ENCODE measurements at regions not wholly inside any gene's neighbourhood (a gene's known extent, or its start where the extent isn't known, plus 50 kb on each side); places are given as distances from the start of the nearest gene placed in this dataset.
"Not testable (repeated sequence)": the region's sequence is repeated elsewhere in the genome, so short reads cannot be mapped to it uniquely, and the experiment has no call there.

DNA sequence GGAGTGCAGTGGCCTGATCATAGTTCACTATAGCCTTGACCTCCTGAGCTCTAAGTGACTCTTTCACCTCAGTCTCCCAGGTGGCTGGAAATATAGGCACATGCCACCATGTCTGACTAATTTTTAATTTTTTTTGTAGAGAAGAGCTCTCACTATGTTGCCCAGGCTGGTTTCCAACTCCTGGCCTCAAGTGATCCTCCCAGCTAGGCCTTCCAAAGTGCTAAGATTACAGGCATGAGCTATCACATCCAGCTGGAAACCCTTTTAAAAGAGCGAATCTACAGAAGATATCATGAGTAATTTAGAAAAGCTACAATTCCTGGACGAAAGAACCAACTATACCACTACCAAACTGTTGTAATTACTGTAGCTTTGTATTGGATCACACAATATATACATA is 394.4 kb upstream of the AUTS2 start:
- Histone ChIP-seq H3K27me3 (ENCODE audit: insufficient read depth, low read length) (no peaks in the 10 kb centered on the region; the same call in 1 of the 2 replicates), H3K4me3 (ENCODE audit: low read length) (no peak overlapping the region), H3K4me1 (ENCODE audit: insufficient read depth, low read length) (no peaks in the 10 kb centered on the region; the same call in 1 of the 2 replicates), H3K9me3 (ENCODE audit: insufficient read depth, low read depth, low read length) (no peaks in the 10 kb centered on the region), H3K9ac (ENCODE audit: low read depth, low read length) (no peak overlapping the region), H3K36me3 (ENCODE audit: insufficient read depth, low read depth, low read length) (no peaks in the 10 kb centered on the region), H3K27ac (ENCODE audit: low read length) (no peak overlapping the region)

GRCh38 chr7:69204943-69205342 is 393.3 kb upstream of the AUTS2 start:
- no peaks in the 10 kb centered on the region for H3K36me3 ChIP-seq (ENCODE audit: insufficient read depth, low read depth, low read length)
- no peak overlapping the region for H3K4me3 ChIP-seq (ENCODE audit: low read length)
- H3K27ac ChIP-seq (ENCODE audit: low read length): no peak overlapping the region
- H3K4me1 ChIP-seq (ENCODE audit: insufficient read depth, low read length): no peaks in the 10 kb centered on the region; the same call in 1 of the 2 replicates
- H3K27me3 ChIP-seq (ENCODE audit: insufficient read depth, low read length): no peaks in the 10 kb centered on the region; the same call in 1 of the 2 replicates
- no peak overlapping the region for H3K9ac ChIP-seq (ENCODE audit: low read depth, low read length)
- no peaks in the 10 kb centered on the region for H3K9me3 ChIP-seq (ENCODE audit: insufficient read depth, low read depth, low read length)

DNA sequence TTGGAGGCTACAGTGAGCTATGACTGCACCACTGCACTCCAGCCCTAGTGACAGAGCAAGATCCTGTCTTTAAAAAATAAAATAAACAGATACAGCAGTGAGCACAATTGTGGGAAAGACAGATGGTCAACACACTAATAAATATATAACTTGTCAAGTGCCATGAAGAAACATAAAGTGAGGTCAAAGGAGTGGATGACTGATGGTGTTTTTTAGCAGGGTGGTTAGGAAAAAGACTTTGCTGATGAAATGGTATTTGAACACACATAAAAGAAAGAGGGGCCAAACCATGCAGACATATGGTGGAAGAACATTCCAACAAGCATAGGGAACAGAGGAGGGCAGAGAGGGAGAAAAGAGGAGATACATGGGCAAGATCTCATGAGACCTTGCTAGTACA is 392.7 kb upstream of the AUTS2 start:
- H3K4me3 ChIP-seq (ENCODE audit: low read length): no peak overlapping the region
- H3K36me3 ChIP-seq (ENCODE audit: insufficient read depth, low read depth, low read length): no peaks in the 10 kb centered on the region
- no peaks in the 10 kb centered on the region; the same call in 1 of the 2 replicates for H3K4me1 ChIP-seq (ENCODE audit: insufficient read depth, low read length)
- no peaks in the 10 kb centered on the region for H3K9me3 ChIP-seq (ENCODE audit: insufficient read depth, low read depth, low read length)
- no peak overlapping the region for H3K27ac ChIP-seq (ENCODE audit: low read length)
- no peak overlapping the region for H3K9ac ChIP-seq (ENCODE audit: low read depth, low read length)
- H3K27me3 ChIP-seq (ENCODE audit: insufficient read depth, low read length): no peaks in the 10 kb centered on the region; the same call in 1 of the 2 replicates

- H3K4me1 ChIP-seq (ENCODE audit: insufficient read depth, low read length): no peaks in the 10 kb centered on the region; the same call in 1 of the 2 replicates
- H3K4me3 ChIP-seq (ENCODE audit: low read length): no peak overlapping the region
- H3K9me3 ChIP-seq (ENCODE audit: insufficient read depth, low read depth, low read length): no peaks in the 10 kb centered on the region
- H3K9ac ChIP-seq (ENCODE audit: low read depth, low read length): no peak overlapping the region
- H3K36me3 ChIP-seq (ENCODE audit: insufficient read depth, low read depth, low read length): no peaks in the 10 kb centered on the region
- no peak overlapping the region for H3K27ac ChIP-seq (ENCODE audit: low read length)
- peaks cover 5% of the 10 kb centered on the region for H3K27me3 ChIP-seq (ENCODE audit: insufficient read depth, low read length)
These were observed 390.0 kb upstream of the AUTS2 start for GRCh38 chr7:69208276-69208675.

- Histone ChIP-seq H3K27me3 (ENCODE audit: insufficient read depth, low read length) (peaks cover 5% of the 10 kb centered on the region), H3K9ac (ENCODE audit: low read depth, low read length) (no peak overlapping the region), H3K4me3 (ENCODE audit: low read length) (no peak overlapping the region), H3K4me1 (ENCODE audit: insufficient read depth, low read length) (no peaks in the 10 kb centered on the region; the same call in 1 of the 2 replicates), H3K9me3 (ENCODE audit: insufficient read depth, low read depth, low read length) (no peaks in the 10 kb centered on the region), H3K27ac (ENCODE audit: low read length) (no peak overlapping the region), H3K36me3 (ENCODE audit: insufficient read depth, low read depth, low read length) (no peaks in the 10 kb centered on the region)
These were observed 389.4 kb upstream of the AUTS2 start for GRCh38 chr7:69208848-69209247.

DNA sequence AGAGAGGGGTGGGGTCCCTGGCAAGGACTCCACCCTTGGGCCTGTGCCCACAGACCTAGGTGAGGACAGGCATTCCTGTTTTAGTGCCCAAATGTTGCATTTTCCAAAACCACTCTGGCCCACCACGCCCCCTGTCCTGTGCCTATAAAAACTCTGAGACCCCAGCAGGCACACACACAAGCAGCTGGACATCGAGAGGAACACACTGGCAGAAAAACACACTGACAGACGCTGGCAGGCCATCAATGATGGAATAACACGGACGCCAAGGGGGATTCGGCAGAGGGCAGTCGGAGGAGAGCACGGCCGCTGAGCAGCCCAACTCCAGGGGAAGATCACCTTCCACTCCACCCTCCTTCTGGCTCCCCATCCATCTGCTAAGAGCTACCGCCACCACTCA is 386.9 kb upstream of the AUTS2 start:
- no peak overlapping the region for H3K4me3 ChIP-seq (ENCODE audit: low read length)
- H3K9ac ChIP-seq (ENCODE audit: low read depth, low read length): no peak overlapping the region
- no peaks in the 10 kb centered on the region for H3K9me3 ChIP-seq (ENCODE audit: insufficient read depth, low read depth, low read length)
- H3K4me1 ChIP-seq (ENCODE audit: insufficient read depth, low read length): no peaks in the 10 kb centered on the region; the same call in 1 of the 2 replicates
- peaks cover 5% of the 10 kb centered on the region; the same call in 1 of the 2 replicates for H3K27me3 ChIP-seq (ENCODE audit: insufficient read depth, low read length)
- H3K27ac ChIP-seq (ENCODE audit: low read length): no peak overlapping the region
- H3K36me3 ChIP-seq (ENCODE audit: insufficient read depth, low read depth, low read length): no peaks in the 10 kb centered on the region

DNA sequence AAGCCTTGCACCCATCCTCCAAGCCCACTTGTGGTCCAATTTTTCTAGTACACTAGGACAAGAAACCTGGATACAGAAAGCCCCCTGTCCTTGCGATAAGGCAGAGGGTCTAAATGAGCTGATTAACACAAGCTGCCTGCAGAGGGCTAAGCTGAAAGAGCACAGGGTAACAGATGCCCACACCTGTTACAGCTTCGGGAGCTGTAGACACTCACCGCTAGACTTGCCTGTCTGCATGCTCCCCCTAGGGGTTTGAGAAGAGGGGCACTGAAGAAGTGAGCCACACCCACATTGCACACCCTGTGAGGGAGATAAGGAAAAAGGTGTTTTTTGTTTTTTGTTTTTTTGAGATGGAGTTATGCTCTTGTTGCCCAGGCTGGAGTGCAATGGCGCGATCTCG is 386.5 kb upstream of the AUTS2 start:
- Histone ChIP-seq H3K36me3 (ENCODE audit: insufficient read depth, low read depth, low read length) (no peaks in the 10 kb centered on the region), H3K9me3 (ENCODE audit: insufficient read depth, low read depth, low read length) (no peaks in the 10 kb centered on the region), H3K4me3 (ENCODE audit: low read length) (no peak overlapping the region), H3K27me3 (ENCODE audit: insufficient read depth, low read length) (peaks cover 5% of the 10 kb centered on the region; the same call in 1 of the 2 replicates), H3K4me1 (ENCODE audit: insufficient read depth, low read length) (no peaks in the 10 kb centered on the region; the same call in 1 of the 2 replicates), H3K27ac (ENCODE audit: low read length) (no peak overlapping the region), H3K9ac (ENCODE audit: low read depth, low read length) (no peak overlapping the region)

DNA sequence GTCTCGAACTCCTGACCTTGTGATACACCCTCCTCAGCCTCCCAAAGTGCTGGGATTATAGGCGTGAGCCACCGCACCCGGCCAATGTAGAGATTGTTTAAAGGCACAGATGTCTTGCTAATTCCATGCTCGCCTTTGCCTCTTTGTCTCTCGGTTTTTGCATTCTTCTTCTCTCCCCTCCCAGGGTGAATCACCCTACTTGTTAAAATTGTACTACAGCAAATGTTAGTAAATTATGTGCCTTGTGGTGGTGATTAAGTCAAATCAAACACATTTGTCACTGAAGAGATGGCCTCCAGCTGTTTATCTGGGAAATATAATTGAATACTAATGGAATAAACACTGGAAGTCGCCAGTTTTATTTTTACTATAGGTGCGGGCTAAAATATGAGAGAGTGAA is 384.4 kb upstream of the AUTS2 start:
- Histone ChIP-seq H3K9ac (ENCODE audit: low read depth, low read length) (no peak overlapping the region), H3K27me3 (ENCODE audit: insufficient read depth, low read length) (peaks cover 10% of the 10 kb centered on the region), H3K27ac (ENCODE audit: low read length) (no peak overlapping the region), H3K36me3 (ENCODE audit: insufficient read depth, low read depth, low read length) (no peaks in the 10 kb centered on the region), H3K4me3 (ENCODE audit: low read length) (no peak overlapping the region), H3K9me3 (ENCODE audit: insufficient read depth, low read depth, low read length) (no peaks in the 10 kb centered on the region), H3K4me1 (ENCODE audit: insufficient read depth, low read length) (no peaks in the 10 kb centered on the region)

DNA sequence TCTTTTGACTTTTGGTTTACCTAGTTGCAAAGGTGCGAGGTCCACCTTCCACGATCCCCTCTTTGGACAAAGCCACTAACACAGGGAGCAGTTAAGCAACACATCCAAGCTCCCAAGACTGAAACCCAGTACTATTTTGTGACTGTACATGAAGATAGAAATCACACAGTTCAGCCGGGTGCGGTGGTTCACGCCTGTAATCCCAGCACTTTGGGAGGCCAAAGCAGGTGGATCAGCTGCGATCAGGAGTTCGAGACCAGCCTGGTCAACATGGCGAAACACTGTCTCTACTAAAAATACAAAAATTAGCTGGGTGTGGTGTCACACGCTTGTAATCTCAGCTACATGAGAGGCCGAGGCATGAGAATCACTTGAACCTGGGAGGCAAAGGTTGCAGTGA is 382.8 kb upstream of the AUTS2 start:
- H3K27ac ChIP-seq (ENCODE audit: low read length); H3K9ac ChIP-seq (ENCODE audit: low read depth, low read length); H3K4me3 ChIP-seq (ENCODE audit: low read length); H3K36me3 ChIP-seq (ENCODE audit: insufficient read depth, low read depth, low read length); H3K9me3 ChIP-seq (ENCODE audit: insufficient read depth, low read depth, low read length); H3K4me1 ChIP-seq (ENCODE audit: insufficient read depth, low read length): not testable (repeated sequence)
- peaks cover 12% of the 10 kb centered on the region for H3K27me3 ChIP-seq (ENCODE audit: insufficient read depth, low read length)

DNA sequence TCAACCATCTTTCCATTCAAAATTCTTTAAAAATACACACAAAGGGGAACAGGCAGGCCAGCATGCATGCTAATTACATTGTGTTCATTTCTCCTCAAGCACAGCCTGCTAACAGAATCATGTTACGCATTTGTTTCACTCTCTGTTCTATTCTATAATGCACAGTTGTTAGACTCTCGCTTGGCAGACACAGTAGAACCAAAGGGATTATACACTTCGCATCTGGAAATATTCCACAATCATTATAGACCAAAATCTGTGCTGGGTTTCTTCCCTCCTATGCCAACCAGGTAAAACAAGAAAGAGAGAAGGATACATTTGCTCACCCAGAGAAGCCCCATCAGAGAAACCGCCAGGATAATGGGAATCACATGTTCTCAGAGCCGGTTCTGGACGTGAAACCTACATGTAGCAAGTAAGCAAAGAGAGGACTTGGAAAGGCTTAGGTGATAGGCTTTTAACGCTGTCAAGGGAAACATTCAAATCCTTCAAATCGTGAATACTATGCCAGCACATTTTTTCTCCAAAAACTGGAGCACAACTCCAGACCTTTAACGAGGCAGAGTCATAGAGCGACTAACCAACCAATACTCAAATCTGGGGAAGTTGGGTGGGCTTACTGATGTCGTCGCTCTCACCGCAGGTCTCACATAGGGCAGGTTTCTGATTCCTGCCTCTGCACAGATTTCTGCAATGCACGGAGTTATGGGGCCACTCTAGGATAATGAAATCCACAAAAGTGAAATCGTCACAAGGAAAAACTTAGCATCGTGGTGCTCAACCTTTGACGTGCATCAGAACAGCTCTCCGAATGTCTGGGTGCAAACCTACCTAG is 380.5 kb upstream of the AUTS2 start:
- H3K9ac ChIP-seq (ENCODE audit: low read depth, low read length): no peak overlapping the region
- H3K4me3 ChIP-seq (ENCODE audit: low read length): no peak overlapping the region
- no peaks in the 10 kb centered on the region for H3K36me3 ChIP-seq (ENCODE audit: insufficient read depth, low read depth, low read length)
- no peaks in the 10 kb centered on the region for H3K9me3 ChIP-seq (ENCODE audit: insufficient read depth, low read depth, low read length)
- peaks cover 6% of the 10 kb centered on the region; the same call in 1 of the 2 replicates for H3K27me3 ChIP-seq (ENCODE audit: insufficient read depth, low read length)
- no peak overlapping the region for H3K27ac ChIP-seq (ENCODE audit: low read length)
- no peaks in the 10 kb centered on the region for H3K4me1 ChIP-seq (ENCODE audit: insufficient read depth, low read length)

DNA sequence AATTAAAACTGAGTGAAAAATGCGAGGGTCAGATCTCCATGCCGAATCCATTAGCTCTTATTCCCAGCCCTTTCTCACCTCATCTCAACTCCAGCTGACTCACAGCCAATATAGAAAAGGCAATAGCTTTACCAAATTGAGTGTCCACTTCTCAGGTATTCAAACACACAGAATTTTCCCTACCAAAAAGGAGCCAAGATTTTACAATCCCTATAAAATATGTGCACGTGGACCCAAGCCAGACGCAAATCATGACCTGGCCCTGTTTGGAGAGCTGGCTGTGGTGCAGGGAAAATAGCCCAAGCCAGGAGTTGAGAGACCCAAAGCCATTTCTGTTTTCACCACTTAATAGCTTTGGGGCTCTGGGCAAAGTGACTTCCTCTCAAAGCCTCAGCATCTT is 379.7 kb upstream of the AUTS2 start:
- no peak overlapping the region for H3K4me3 ChIP-seq (ENCODE audit: low read length)
- H3K36me3 ChIP-seq (ENCODE audit: insufficient read depth, low read depth, low read length): no peaks in the 10 kb centered on the region
- peaks cover 6% of the 10 kb centered on the region; the same call in 1 of the 2 replicates for H3K27me3 ChIP-seq (ENCODE audit: insufficient read depth, low read length)
- no peaks in the 10 kb centered on the region for H3K9me3 ChIP-seq (ENCODE audit: insufficient read depth, low read depth, low read length)
- no peaks in the 10 kb centered on the region for H3K4me1 ChIP-seq (ENCODE audit: insufficient read depth, low read length)
- H3K27ac ChIP-seq (ENCODE audit: low read length): no peak overlapping the region
- H3K9ac ChIP-seq (ENCODE audit: low read depth, low read length): no peak overlapping the region

DNA sequence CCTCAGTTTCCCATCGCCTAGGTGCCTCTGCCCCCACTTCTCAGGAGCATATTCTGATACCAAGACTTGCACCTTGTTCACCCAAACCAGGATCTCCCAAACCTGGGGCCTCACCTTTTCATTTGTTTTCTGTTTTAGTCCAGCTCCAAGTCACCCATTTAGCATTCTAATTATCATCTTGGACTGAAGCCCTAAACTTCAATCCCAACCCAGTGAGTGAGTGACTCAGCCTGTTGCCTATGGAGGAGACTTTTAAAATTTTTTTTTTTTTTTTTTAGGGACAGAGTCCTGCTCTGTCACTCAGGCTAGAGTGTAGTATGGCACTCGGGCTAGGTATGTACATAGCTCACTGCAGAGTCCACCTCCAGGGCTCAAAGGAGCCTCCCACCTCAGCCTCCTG is 378.9 kb upstream of the AUTS2 start:
- no peaks in the 10 kb centered on the region for H3K9me3 ChIP-seq (ENCODE audit: insufficient read depth, low read depth, low read length)
- no peaks in the 10 kb centered on the region for H3K4me1 ChIP-seq (ENCODE audit: insufficient read depth, low read length)
- H3K9ac ChIP-seq (ENCODE audit: low read depth, low read length): no peak overlapping the region
- no peak overlapping the region for H3K4me3 ChIP-seq (ENCODE audit: low read length)
- no peak overlapping the region for H3K27ac ChIP-seq (ENCODE audit: low read length)
- peaks cover 8% of the 10 kb centered on the region; the same call in 1 of the 2 replicates for H3K27me3 ChIP-seq (ENCODE audit: insufficient read depth, low read length)
- H3K36me3 ChIP-seq (ENCODE audit: insufficient read depth, low read depth, low read length): no peaks in the 10 kb centered on the region

Measured in iPS-20b (cell line).